Renal cortex interstitium (tissue), 11 donors: ENCODE measurements at regions not wholly inside any gene's neighbourhood (a gene's known extent, or its start where the extent isn't known, plus 50 kb on each side); places are given as distances from the start of the nearest gene placed in this dataset.
"Not testable (repeated sequence)": the region's sequence is repeated elsewhere in the genome, so short reads cannot be mapped to it uniquely, and the experiment has no call there.

Source experiments
- DNase-seq, 11 donors: peaks; one replicate each; pipeline ENCODE4 v3.0.0-alpha.2; 2013; ENCODE audit warnings: low read depth in 9 of 11, low spot score in 4 of 11; ENCODE audit errors: extremely low read depth in 1 of 11

GRCh38 chr3:127520993-127521392, 69.5 kb downstream of the TPRA1 start:
- DNase-seq: no peak

DNA sequence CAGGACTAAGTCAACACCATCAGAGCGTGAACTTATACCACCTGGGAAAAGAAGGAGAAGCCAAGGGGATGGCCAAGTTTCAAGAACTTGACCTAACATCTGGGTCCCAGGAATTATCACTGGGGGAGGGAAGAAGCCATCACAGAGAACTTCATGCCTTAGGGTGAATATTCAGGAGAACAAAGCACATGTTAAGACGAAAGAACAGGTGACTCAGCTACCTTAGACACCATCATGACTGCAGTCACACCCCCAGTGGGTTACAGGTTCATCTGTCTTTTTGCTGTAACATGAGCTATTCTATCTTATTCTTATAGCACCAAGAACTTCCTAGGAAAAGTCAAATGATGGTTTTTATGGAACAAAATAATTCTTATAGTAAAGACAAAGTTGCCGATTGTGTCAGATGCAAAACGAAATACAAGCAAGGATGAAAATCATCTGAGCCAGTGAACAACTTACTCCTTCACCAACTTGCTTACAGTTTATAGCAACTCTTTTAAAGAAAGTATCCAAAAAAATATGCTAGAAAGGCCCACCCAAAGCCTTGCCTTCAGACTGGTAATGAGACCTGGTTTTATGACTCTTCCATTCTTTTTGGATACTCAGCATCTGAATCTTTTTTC, 72.0 kb downstream of the TPRA1 start:
- no peak for DNase-seq

GRCh38 chr3:127512256-127512655, 78.3 kb downstream of the TPRA1 start:
- DNase-seq: no peak

DNA sequence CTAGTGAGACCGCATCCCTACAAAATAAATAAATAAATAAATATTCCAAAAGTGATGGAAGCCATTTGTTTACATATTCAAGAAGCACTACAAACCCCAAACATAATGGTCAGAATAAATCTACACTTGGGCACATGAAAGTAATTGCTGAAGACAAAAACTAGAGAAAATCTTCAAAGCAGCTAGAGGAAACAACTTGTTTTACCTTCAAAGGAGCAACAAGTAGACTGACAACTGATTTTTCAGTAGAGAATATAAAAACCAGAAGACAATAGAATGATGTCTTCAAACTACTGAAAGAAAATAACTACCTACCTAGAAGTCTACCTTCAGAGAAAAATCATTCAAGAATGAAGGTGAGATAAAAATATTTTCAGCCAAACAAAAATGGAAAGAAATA, 89.4 kb downstream of the TPRA1 start:
- DNase-seq: no peak

DNA sequence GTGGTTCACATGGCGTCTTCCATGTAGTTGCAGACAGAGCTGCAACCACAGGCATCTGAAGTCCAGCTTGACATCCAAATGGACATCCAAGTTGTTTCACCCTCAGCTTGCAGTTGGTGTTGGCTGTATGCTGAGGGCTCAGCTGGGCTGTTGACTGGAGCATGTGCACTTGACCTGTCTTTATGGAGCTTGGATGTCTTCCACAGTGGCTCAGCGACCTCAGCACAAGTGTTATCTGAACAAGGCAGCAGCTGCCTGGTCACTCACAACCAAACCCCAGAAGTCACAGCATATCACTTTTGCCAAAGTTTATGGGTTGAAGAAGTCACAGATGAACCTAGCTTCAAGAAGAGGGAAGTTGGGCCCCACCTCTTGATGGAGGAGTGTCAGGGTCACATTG, 92.9 kb downstream of the TPRA1 start:
- no peak for DNase-seq

DNA sequence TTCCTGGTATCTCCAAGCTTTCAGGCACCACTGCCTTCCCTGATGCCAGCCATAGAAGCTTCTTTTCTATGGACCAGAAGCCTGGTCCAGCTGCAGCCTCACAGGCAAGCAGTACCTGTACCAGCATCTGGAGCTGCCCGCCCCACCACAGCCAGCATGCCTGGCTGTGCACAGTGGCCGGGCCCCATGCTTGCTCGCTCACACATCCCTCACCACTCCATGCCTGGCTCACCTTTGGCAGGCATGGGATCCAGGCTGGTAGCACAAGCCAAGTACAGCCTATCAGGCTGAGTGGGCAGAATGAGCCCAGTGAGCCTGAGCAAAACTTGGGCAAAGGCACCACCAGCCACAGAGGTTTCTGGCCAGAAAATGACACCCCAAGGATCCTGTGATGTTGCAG, 93.4 kb downstream of the TPRA1 start:
- no peak for DNase-seq

DNA sequence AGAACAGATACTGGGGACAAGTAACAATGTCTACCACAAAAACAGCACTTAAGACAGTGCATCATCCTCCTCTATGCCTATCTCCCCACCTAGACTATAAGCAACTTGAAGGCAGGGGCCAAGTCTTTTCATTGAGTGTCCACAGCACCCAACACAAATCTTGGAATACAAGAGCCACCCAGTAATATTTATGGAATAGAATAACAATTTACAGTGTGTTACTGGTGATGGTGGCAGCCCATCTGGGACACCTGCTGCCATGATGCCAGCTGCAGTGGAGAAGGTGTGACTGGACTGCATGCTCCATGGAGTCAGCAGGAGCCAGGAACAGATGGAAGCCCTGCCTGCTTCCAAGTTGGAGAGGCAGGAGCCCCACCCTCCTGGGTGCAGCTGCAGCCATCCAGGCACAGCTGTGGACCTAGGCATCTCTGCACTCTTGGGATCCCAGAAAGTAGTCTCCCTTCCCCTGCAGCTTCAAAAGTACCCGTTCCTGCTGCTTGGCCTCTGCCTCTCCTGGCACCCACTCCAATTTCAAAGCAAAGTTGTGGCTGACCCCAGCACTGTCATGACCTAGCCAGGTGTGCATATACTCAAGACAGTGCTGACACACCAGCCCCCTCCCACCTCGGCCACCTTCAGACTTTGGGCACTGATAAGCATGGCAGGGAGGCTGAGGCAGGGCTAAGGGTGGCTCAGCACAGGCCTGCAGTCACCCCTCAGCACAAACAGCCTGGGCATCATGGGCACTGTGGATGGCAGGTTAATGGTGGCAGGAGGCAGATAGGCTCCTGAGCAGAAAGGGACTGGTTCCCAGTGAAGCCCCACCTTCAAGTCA, 94.5 kb downstream of the TPRA1 start:
- no peak for DNase-seq

DNA sequence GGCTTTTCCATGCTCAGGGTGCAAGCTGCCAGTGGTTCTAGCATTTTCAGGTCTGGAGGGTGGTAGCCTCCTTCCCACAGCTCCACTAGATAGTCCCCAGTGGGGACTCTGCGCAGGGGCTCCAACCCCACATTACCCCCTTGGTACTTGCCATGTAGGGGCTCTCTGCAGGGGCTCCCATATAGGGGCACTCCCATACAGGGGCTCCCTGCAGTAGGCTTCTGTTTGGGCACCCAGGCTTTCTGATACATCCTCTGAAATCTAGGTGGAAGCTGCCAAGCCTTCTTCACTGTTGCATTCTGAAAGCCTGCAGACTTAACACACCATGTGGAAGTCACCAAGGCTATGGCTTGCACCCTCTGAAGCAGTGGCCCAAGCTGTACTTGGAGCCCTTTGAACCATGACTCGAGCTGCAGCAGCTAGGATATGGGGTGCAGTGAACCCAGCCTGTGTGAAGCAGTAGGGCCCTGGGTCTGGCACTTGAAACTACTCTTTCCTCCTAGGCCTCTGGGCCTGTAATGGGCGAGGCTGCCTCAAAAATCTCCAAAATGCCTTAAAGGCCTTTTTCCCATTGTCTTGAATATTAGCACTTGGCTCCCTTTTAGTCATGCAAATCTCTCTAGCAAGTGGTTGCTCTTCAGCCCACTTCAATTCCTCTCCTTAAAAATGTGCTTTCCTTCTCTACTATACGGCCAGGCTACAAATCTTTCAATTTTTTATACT, 96.4 kb downstream of the TPRA1 start:
- DNase-seq: no peak

DNA sequence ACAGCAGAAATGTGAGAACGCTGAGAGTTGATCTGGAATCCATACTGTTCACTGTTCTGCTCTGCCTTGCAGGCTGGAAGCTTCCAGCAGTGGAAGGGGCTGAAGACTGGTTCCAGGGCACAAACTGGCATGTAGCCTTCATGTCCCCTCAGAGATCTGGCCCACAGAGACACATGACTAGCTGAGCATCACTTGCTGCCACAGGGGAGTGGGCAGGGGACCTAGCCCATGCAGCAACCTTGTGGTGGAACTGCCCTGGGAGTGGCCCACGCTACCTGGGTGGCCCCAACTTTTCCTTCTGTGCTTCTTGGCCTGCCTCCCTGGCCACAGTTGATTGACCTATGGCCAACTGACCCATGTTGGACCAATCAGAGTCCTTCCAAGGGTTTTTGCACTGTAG, 98.1 kb downstream of the TPRA1 start:
- DNase-seq: no peak

DNA sequence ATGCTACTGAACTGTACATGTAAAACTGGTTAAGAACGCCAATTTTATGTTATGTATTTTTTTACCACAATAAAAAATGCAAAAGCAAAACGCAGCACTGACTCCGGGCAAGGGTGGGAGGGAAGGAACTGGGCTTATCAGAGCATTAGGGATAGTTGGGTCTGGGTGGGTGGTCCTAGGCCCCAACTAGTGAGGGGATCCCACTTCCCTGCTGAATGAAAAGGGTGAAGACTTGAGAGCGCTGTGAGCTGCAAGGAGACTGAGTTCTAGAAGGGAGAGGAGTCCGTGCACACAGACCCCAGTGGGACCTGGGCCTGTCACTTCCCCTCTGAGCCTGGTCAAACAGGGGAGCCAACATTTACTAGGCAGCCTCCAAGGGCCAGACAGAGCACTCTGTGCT, 98.6 kb downstream of the TPRA1 start:
- no peak for DNase-seq

DNA sequence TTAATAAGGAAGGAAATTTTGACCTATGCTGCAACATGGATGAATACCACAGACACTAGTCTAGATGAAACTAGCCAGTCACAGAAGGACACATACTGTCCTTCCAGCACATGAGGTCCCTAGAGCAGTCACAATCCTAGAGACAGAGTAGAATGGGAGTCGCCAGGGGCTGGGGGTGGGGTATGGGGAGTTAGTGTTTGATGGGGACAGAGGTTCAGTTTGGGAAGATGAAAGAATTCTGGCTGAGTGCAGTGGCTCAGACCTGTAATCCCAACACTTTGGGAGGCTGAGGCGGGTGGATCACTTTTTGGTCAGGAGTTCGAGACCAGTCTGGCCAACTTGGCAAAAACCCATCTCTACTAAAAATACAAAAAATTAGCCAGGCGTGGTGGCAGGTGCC, 99.2 kb downstream of the TPRA1 start:
- DNase-seq: no peak

DNA sequence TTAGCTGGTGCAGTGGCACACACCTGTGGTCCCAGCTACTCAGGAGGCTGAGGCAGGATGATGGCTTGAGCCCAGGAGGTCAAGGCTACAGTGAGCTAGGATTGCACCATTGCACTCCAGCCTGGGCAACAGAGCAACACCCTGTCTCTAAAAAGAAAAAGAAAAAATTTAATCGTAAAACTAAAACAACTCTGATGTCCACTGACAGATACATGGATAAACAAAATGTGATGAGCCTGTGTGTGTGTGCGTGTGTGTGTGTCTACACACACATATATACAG, 99.6 kb downstream of the TPRA1 start:
- DNase-seq: not testable (repeated sequence)

- no peak for DNase-seq
Measured at GRCh38 chr3:127490271-127491023, 100.1 kb downstream of the TPRA1 start.

DNA sequence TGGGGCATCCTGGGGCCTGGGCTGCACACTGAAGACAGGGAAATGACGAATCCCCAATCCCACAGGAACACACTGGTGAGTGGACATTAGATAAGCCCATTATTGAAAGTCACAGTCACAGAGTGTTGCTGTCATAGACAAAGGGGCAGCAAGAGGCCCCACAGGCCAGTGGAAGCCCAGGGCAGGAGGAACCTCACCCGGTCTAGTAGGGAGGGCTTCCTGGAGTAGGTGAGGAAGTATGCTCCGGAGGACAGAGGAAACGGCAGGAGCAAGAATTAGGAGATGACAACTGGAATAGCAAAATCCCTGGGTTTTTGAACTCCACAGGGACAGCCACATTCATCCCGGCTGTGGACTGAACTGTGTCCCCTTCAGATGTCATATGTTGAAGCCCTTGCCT, 101.2 kb downstream of the TPRA1 start:
- no peak for DNase-seq

DNA sequence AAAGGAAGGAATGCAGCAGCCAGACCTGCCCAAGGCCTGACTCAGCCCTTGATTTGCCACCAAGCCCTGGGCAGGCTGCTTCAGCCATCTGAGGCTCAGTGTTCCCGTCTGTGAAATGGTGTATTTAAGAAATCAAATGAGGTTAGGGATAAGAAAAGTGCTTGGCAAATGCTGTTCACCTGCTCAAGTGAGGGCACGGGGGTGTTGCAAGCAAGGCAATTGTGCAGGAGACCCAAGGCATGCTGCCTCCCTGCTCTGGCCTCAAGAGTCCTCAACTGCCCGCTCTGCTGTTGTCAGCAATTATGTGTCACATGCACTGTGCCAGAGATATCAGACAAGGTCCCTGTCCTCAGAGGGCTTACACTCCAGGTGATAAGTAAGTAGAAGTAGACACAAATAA, 101.8 kb downstream of the TPRA1 start:
- DNase-seq: no peak

GRCh38 chr3:127488141-127488672, 102.3 kb downstream of the TPRA1 start:
- DNase-seq: no peak

GRCh38 chr3:127487196-127487595, 103.3 kb downstream of the TPRA1 start:
- DNase-seq: no peak

- no peak for DNase-seq
Measured at GRCh38 chr3:127486321-127486944, 104.1 kb downstream of the TPRA1 start.
